Right atrium auricular region (tissue), 2 donors: ENCODE measurements at regions not wholly inside any gene's neighbourhood (a gene's known extent, or its start where the extent isn't known, plus 50 kb on each side); places are given as distances from the start of the nearest gene placed in this dataset.
A peak's percentile ranks its signal among the peaks of the same experiment; 100 is the strongest.

ENCODE experiments used
- DNase-seq: peaks from one replicate; pipeline ENCODE4 v3.0.0-alpha.2; 2019; ENCODE audit warnings: low spot score
- H3K27ac ChIP-seq, 2 donors: fragments of 200-600 bp; sonication (generic); 1 replicate in 1 of 2; 2 replicates in 1 of 2; pipeline ENCODE4 v1.5.1; 2016 to 2019
- H3K27me3 ChIP-seq, 2 donors: fragments of 200-600 bp; sonication (generic); one replicate each; pipeline versions ENCODE4 v1.5.1 to v1.6.0; 2017 to 2019
- H3K36me3 ChIP-seq: fragments of 200-600 bp; sonication (generic); one replicate; pipeline ENCODE4 v1.5.1; 2016
- H3K4me1 ChIP-seq, 2 donors: fragments of 200-600 bp; sonication (generic); one replicate each; pipeline versions ENCODE4 v1.5.1 to v1.6.0; 2017 to 2019
- H3K4me3 ChIP-seq, 2 donors: fragments of 200-600 bp; sonication (generic); 1 replicate in 1 of 2; 2 replicates in 1 of 2; pipeline ENCODE4 v1.5.1; 2017 to 2019; ENCODE audit warnings: mild to moderate bottlenecking in 1 of 2, moderate library complexity in 1 of 2
- H3K9me3 ChIP-seq, 2 donors: fragments of 200-600 bp; sonication (generic); one replicate each; pipeline ENCODE4 v1.5.1; 2019
- CTCF ChIP-seq, 2 donors: fragments of 200-600 bp; sonication (generic); IDR thresholded peaks; one replicate each; pipeline ENCODE4 v1.5.1; 2019; ENCODE audit warnings: antibody characterized with exemption in 2 of 2

GRCh38 chr1:47569261-47569660 is 131.4 kb downstream of the FOXD2 start:
- H3K9me3 ChIP-seq, result no peaks in the 10 kb centered on the region
- H3K4me1 ChIP-seq, result peaks cover 0 to 15% of the 10 kb centered on the region in 2 donors
- H3K27me3 ChIP-seq, result no peaks in the 10 kb centered on the region
- no peaks in the 10 kb centered on the region for H3K36me3 ChIP-seq
- no peak for DNase-seq
- no peak overlapping the region for H3K4me3 ChIP-seq
- H3K27ac ChIP-seq, result no peak overlapping the region
- TF ChIP-seq CTCF (IDR thresholded peaks at IDR 0.05), result no peak

DNA sequence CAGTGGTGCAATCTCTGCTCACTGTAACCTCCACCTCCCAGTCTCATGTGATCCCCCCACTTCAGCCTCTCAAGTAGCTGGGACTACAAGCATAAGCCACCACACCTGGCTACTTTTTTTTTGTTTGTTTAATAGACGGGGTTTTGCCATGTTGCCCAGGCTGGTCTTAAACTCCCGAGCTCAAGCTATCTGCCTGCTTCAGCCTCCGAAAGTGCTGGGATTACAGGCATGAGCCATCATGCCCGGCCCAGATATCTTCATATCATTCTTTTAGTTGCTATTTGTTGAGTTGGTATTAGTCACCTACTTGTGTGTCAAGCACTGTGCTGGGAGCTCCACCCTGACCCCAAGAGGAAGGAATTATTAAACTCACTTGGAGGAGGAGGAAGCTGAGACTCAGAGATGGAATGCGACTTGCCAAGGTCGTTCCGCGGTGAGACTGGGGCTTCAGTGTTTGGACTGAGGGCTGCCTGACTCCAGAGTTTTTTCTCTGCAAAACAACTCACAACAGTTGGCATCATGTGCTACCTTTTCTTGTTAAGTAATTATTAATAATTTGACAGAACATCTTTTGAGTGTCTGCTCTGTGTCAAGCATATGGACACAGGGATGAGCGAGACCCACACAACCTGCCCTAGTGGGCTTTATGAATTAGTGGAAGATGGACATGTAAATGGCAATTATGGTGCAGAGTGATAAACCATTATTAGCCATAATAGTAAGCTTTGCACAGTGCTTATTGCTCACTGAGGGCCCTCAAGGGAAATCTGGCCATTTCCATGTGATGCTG is 132.0 kb downstream of the FOXD2 start:
- no peaks in the 10 kb centered on the region for H3K27me3 ChIP-seq
- peak in 1 of 2 donors; percentile 50 for TF ChIP-seq CTCF (IDR thresholded peaks at IDR 0.05)
- H3K36me3 ChIP-seq, result no peaks in the 10 kb centered on the region
- peak; percentile 61 for DNase-seq
- H3K4me1 ChIP-seq, result peaks cover 0 to 15% of the 10 kb centered on the region in 2 donors
- H3K27ac ChIP-seq, result no peak overlapping the region
- H3K4me3 ChIP-seq, result no peak overlapping the region
- H3K9me3 ChIP-seq, result no peaks in the 10 kb centered on the region

GRCh38 chr1:47571161-47571560 is 133.3 kb downstream of the FOXD2 start:
- no peak overlapping the region for H3K27ac ChIP-seq
- H3K4me3 ChIP-seq, result no peak overlapping the region
- H3K36me3 ChIP-seq, result no peaks in the 10 kb centered on the region
- H3K9me3 ChIP-seq, result no peaks in the 10 kb centered on the region
- peaks cover 0 to 15% of the 10 kb centered on the region in 2 donors for H3K4me1 ChIP-seq
- TF ChIP-seq CTCF (IDR thresholded peaks at IDR 0.05), result no peak
- peaks cover 0 to 2% of the 10 kb centered on the region in 2 donors for H3K27me3 ChIP-seq
- DNase-seq, result no peak

- Histone ChIP-seq H3K4me1 (peaks cover 0 to 15% of the 10 kb centered on the region in 2 donors), H3K4me3 (no peak overlapping the region), H3K27me3 (peaks cover 0 to 2% of the 10 kb centered on the region in 2 donors), H3K36me3 (no peaks in the 10 kb centered on the region), H3K27ac (no peak overlapping the region), H3K9me3 (no peaks in the 10 kb centered on the region)
- TF ChIP-seq CTCF (IDR thresholded peaks at IDR 0.05), result no peak
- no peak for DNase-seq
These were observed 134.1 kb downstream of the FOXD2 start for GRCh38 chr1:47571952-47572351.

DNA sequence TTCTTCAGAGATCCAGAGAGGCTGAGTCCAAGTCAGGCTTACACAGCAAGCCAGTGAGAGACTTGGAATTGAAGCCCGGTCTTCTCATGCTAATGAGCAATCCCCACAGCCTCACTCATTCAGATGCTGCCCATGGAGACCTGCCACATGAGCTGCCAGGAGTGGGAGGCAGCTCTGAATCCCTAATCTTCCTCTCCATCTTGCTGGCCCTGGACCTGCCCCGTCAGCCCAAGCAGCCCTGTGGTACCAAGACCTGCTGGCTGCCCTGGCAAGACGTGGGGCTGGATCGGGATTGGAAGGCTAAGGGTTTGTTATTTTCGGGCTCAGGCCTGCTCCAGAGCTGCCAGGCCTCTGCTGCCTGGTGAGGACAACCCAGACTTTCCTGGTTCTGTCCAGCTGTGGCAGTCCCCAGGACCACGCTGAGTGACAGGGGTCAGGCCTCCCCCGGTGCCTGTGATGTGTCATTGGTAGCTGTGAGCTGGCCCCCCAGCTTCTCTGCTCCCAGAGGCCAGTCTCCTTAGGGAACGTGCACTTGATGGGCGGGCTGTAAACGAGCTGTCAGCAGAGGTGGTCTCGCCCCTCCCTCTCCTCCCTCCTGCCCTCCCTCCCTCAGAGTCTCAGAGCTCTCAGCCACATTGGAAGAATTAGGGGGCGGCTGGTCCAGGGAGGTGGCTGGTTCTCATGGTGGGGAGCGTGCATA is 135.0 kb downstream of the FOXD2 start:
- Histone ChIP-seq H3K9me3 (no peaks in the 10 kb centered on the region), H3K4me1 (peaks cover 0 to 15% of the 10 kb centered on the region in 2 donors), H3K27me3 (peaks cover 0 to 2% of the 10 kb centered on the region in 2 donors), H3K4me3 (no peak overlapping the region), H3K27ac (no peak overlapping the region), H3K36me3 (no peaks in the 10 kb centered on the region)
- TF ChIP-seq CTCF (IDR thresholded peaks at IDR 0.05), result no peak
- DNase-seq, result no peak
